GM12878 (cell line): ENCODE measurements at regions not wholly inside any gene's neighbourhood (a gene's known extent, or its start where the extent isn't known, plus 50 kb on each side); places are given as distances from the start of the nearest gene placed in this dataset.
A peak's percentile ranks its signal among the peaks of the same experiment; 100 is the strongest.

Experiments used
- ATAC-seq: fragments of 200-7000 bp; cut with Tn5 transposase; 3 replicates; pipeline ENCODE4 v1.9.1; 2020; ENCODE audit warnings: mild to moderate bottlenecking, moderate library complexity
- BruUV-seq: library from RNA; stranded (reverse); fragments of 400-500 nt; replicated peaks from 2 replicates; lab custom pipeline; 2021; lab: Mats Ljungman, UMichigan
- CTCF ChIA-PET: fragments of 300-600 bp; sonication (Branson Sonifier 250); formaldehyde crosslinking; extraction: SDS; loops from one replicate; lab custom pipeline; 2021; ENCODE audit warnings: inconsistent platforms; lab: Yijun Ruan, JAX
- POLR2A ChIA-PET: fragments of 350-600 bp; formaldehyde crosslinking; extraction: SDS; loops from one replicate; lab custom pipeline; 2021; ENCODE audit warnings: inconsistent platforms; lab: Charles Lee
- RAD21 ChIA-PET: fragments of 300-600 bp; sonication (Branson Sonifier 250); formaldehyde crosslinking; loops from one replicate; lab custom pipeline; 2023; ENCODE audit warnings: antibody characterized with exemption; ENCODE audit not compliant: unreplicated experiment; lab: Charles Lee
- SMC1A ChIA-PET: fragments of 300-600 bp; sonication (Branson Sonifier 250); formaldehyde crosslinking; loops from one replicate; lab custom pipeline; 2023; ENCODE audit not compliant: unreplicated experiment, uncharacterized antibody; lab: Charles Lee
- DNase-seq: peaks from one replicate; pipeline ENCODE4 v3.0.0-alpha.2; 2011; ENCODE audit warnings: low read depth, low spot score
- FAIRE-seq: peaks from 3 replicates; lab custom pipeline; 2011; peaks lifted over from hg19 to GRCh38; lab: Jason Lieb, UNC
- H2AFZ ChIP-seq: 2 replicates; pipeline ENCODE4 v1.6.0; 2011; ENCODE audit warnings: low read depth, low read length, control low read depth; ENCODE audit not compliant: control insufficient read depth
- H3K27ac ChIP-seq: 2 replicates; pipeline ENCODE4 v1.5.1; 2011; ENCODE audit warnings: control low read depth; ENCODE audit not compliant: control insufficient read depth, insufficient read depth
- H3K27me3 ChIP-seq, 2 experiments: replicated peaks in 1 of 2; 2 replicates each; pipeline versions ENCODE4 v1.6.0 to v1.6.1; 2011; ENCODE audit warnings: low read length in 1 of 2; ENCODE audit not compliant: control insufficient read depth in 2 of 2, insufficient read depth in 2 of 2
- H3K36me3 ChIP-seq, 2 experiments: 2 replicates each; pipeline ENCODE4 v1.5.1; 2011; ENCODE audit warnings: low read length in 1 of 2; ENCODE audit not compliant: control insufficient read depth in 2 of 2, insufficient read depth in 2 of 2
- H3K4me1 ChIP-seq: 2 replicates; pipeline ENCODE4 v1.6.1; 2011; ENCODE audit warnings: mild to moderate bottlenecking, low read length, moderate library complexity, mixed read lengths; ENCODE audit not compliant: control insufficient read depth, insufficient read depth
- H3K4me2 ChIP-seq: 2 replicates; pipeline ENCODE4 v1.6.0; 2011; ENCODE audit warnings: control low read depth; ENCODE audit not compliant: control insufficient read depth, insufficient read depth
- H3K4me3 ChIP-seq: fragments of 200-600 bp; sonication (generic); 2 replicates; pipeline ENCODE4 v1.5.1; 2016
- H3K79me2 ChIP-seq: 2 replicates; pipeline ENCODE4 v1.6.0; 2011; ENCODE audit warnings: low read length; ENCODE audit not compliant: control insufficient read depth, insufficient read depth
- H3K9ac ChIP-seq: 2 replicates; pipeline ENCODE4 v1.8.0; 2011; ENCODE audit warnings: low read length, control low read depth, mixed read lengths; ENCODE audit not compliant: control insufficient read depth, insufficient read depth
- H3K9me3 ChIP-seq: replicated peaks from 3 replicates; pipeline ENCODE4 v1.5.1; 2011; ENCODE audit warnings: mild to moderate bottlenecking, low read length; ENCODE audit not compliant: control insufficient read depth, insufficient read depth
- H4K20me1 ChIP-seq: 2 replicates; pipeline ENCODE4 v1.6.0; 2011; ENCODE audit not compliant: control insufficient read depth, insufficient read depth
- ATF7 ChIP-seq: fragments of 450-650 bp; IDR thresholded peaks from 2 replicates; pipeline ENCODE4 v1.6.1; 2016; ENCODE audit warnings: low read depth, mild to moderate bottlenecking
- BHLHE40 ChIP-seq, 2 experiments: fragments of 450-650 bp in 1 of 2; IDR thresholded peaks; 2 replicates each; pipeline ENCODE4 v1.6.1; 2011 to 2017; ENCODE audit warnings: low read depth in 2 of 2, borderline replicate concordance in 1 of 2, improper control_type of control experiment in 1 of 2, low read length in 1 of 2, mild to moderate bottlenecking in 1 of 2
- GATAD2B ChIP-seq: fragments of 450-650 bp; conservative IDR thresholded peaks from 2 replicates; pipeline ENCODE4 v1.6.1; 2017; ENCODE audit warnings: low read depth, mild to moderate bottlenecking, moderate library complexity
- MEF2B ChIP-seq: fragments of 450-650 bp; IDR thresholded peaks from 2 replicates; pipeline ENCODE4 v1.6.1; 2018; ENCODE audit warnings: mild to moderate bottlenecking, moderate library complexity; ENCODE audit not compliant: partially characterized antibody, poor library complexity, severe bottlenecking
- RAD51 ChIP-seq: fragments of 450-650 bp; IDR thresholded peaks from 2 replicates; pipeline ENCODE4 v1.6.1; 2016; ENCODE audit warnings: moderate library complexity, mild to moderate bottlenecking, inconsistent platforms
- RBBP5 ChIP-seq: fragments of 200-600 bp; sonication (generic); conservative IDR thresholded peaks from 2 replicates; pipeline ENCODE4 v1.6.1; 2016
- SRF ChIP-seq, 2 experiments: IDR thresholded peaks; 2 replicates each; pipeline ENCODE4 v1.6.1; 2011; ENCODE audit warnings: low read depth in 2 of 2, low read length in 2 of 2, mild to moderate bottlenecking in 1 of 2, moderate library complexity in 1 of 2
- ZBTB40 ChIP-seq: fragments of 450-650 bp; IDR thresholded peaks from 2 replicates; pipeline ENCODE4 v1.6.1; 2016; ENCODE audit warnings: mild to moderate bottlenecking, moderate library complexity, borderline replicate concordance
- ZNF384 ChIP-seq: IDR thresholded peaks from 2 replicates; pipeline ENCODE4 v1.6.1; 2012; ENCODE audit warnings: low read depth, mild to moderate bottlenecking, low read length, improper control_type of control experiment, borderline replicate concordance
- ZSCAN29 ChIP-seq: fragments of 450-650 bp; IDR thresholded peaks from 2 replicates; pipeline ENCODE4 v1.6.1; 2017; ENCODE audit warnings: mild to moderate bottlenecking, moderate library complexity
- WGBS: methylation state at CpG from one replicate; pipeline ENCODE4 v1.1.6; 2016; ENCODE audit warnings: low lambda C conversion rate; ENCODE audit not compliant: insufficient replicate concordance, insufficient coverage; ENCODE audit errors: missing lambda C conversion rate; 5-methylcytosine and 5-hydroxymethylcytosine counted together
- in situ Hi-C: fragments of 300-500 bp; cut with MboI; formaldehyde crosslinking; loops from 9 replicates; pipeline ENCODE4 v1.14.3; 2018; ENCODE audit warnings: mixed read lengths
- intact Hi-C: fragments of 100-400 bp; cut with micrococcal nuclease; formaldehyde crosslinking; loops from one replicate; pipeline ENCODE4 v1.14.2; 2022; ENCODE audit not compliant: unreplicated experiment
- TF ChIP-seq, protein P1 (sequence below): fragments of 150-350 bp; IDR thresholded peaks from 2 replicates; pipeline ENCODE4 v1.6.1; 2016; ENCODE audit warnings: low read depth, low read length
- TF ChIP-seq, protein P2 (sequence below): fragments of 450-650 bp; IDR thresholded peaks from 2 replicates; pipeline ENCODE4 v1.6.1; 2018; ENCODE audit warnings: mild to moderate bottlenecking, low read depth, moderate library complexity; ENCODE audit not compliant: partially characterized antibody

- no peak for TF ChIP-seq ZBTB40
- TF ChIP-seq ZSCAN29: no peak
- TF ChIP-seq RBBP5: no peak
- no peak for TF ChIP-seq ATF7
Observed at GRCh38 chr15:97129674-97130073, 799.2 kb downstream of the NR2F2 start (continued).

DNA sequence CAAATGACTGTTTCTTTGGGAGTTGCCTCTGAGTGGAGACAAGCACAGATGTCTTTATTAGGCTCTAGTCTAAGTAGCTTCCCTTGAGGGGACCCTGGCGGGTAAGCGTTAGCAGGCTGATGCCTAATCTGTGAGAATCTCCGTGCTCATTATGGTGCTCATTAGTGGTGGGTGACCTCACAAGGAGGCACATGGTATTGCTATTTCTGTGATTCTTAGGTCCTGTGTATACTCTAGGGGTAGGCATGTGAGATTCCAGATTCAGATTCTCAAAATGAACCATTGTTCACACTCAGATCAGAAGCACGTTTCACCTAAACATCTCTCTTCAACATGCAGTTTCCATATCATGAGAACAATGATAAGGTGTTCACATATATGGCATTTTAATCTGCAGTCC is 809.7 kb downstream of the NR2F2 start:
- H3K4me2 ChIP-seq: no peak overlapping the region
- 44% methylated on average over 4 of the region's 4 CpGs for WGBS
- no peak overlapping the region for H3K27ac ChIP-seq
- no peaks in the 10 kb centered on the region for H4K20me1 ChIP-seq
- H3K36me3 ChIP-seq: no peaks in the 10 kb centered on the region
- ChIA-PET RAD21 (interaction anchor here (0.6 to 1.3 kb wide), 11 partner anchors 58 to 783 kb away, joined by 3 to 7 read pairs (median 3); no protein-coding TSS in a partner anchor), SMC1A (interaction anchor here (0.6 to 3.4 kb wide), 9 partner anchors 11 to 790 kb away, joined by 3 to 21 read pairs (median 3); no protein-coding TSS in a partner anchor), CTCF (interaction anchor here (0.9 to 1.4 kb wide), 6 partner anchors 9 to 244 kb away, joined by 3 to 4 read pairs (median 4); no protein-coding TSS in a partner anchor), POLR2A (interaction anchor here (1.3 kb wide), 1 partner anchor 10 kb away, joined by 7 read pairs; no protein-coding TSS in a partner anchor)
- in situ Hi-C loops (no loop called here), intact Hi-C loops (loop anchor here (5.0 to 10.0 kb wide), 2 partner anchors 92 to 785 kb away; no protein-coding TSS in a partner anchor)
- H3K79me2 ChIP-seq: no peaks in the 10 kb centered on the region
- no peak overlapping the region for H2AFZ ChIP-seq
- no peaks in the 10 kb centered on the region for H3K4me1 ChIP-seq
- no peak overlapping the region for H3K9ac ChIP-seq
- H3K9me3 ChIP-seq: no peaks in the 10 kb centered on the region
- no peak overlapping the region for H3K4me3 ChIP-seq
- no TSS peak for BruUV-seq
- ATAC-seq (peak; percentile 71), FAIRE-seq (no peak), DNase-seq (no peak)
- H3K27me3 ChIP-seq: no peaks in the 10 kb centered on the region
- TF ChIP-seq ZNF384: no peak
- peak; percentile 60 to 86; a peak in 3 of 4 replicates for TF ChIP-seq BHLHE40 (IDR thresholded peaks at IDR 0.05; ENCODE audit: borderline replicate concordance in 1 of 2, low read depth in 2 of 2, low read length in 1 of 2)
- TF ChIP-seq MEF2B: peak; percentile 89
- TF ChIP-seq, protein P1, sequence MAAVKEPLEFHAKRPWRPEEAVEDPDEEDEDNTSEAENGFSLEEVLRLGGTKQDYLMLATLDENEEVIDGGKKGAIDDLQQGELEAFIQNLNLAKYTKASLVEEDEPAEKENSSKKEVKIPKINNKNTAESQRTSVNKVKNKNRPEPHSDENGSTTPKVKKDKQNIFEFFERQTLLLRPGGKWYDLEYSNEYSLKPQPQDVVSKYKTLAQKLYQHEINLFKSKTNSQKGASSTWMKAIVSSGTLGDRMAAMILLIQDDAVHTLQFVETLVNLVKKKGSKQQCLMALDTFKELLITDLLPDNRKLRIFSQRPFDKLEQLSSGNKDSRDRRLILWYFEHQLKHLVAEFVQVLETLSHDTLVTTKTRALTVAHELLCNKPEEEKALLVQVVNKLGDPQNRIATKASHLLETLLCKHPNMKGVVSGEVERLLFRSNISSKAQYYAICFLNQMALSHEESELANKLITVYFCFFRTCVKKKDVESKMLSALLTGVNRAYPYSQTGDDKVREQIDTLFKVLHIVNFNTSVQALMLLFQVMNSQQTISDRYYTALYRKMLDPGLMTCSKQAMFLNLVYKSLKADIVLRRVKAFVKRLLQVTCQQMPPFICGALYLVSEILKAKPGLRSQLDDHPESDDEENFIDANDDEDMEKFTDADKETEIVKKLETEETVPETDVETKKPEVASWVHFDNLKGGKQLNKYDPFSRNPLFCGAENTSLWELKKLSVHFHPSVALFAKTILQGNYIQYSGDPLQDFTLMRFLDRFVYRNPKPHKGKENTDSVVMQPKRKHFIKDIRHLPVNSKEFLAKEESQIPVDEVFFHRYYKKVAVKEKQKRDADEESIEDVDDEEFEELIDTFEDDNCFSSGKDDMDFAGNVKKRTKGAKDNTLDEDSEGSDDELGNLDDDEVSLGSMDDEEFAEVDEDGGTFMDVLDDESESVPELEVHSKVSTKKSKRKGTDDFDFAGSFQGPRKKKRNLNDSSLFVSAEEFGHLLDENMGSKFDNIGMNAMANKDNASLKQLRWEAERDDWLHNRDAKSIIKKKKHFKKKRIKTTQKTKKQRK: no peak
- TF ChIP-seq GATAD2B: 0 out of 2 replicates have a peak, but pooled peaks have one; percentile 61
- no peak for TF ChIP-seq SRF (IDR thresholded peaks at IDR 0.05; ENCODE audit: low read depth in 2 of 2, low read length in 2 of 2)
- TF ChIP-seq, protein P2, sequence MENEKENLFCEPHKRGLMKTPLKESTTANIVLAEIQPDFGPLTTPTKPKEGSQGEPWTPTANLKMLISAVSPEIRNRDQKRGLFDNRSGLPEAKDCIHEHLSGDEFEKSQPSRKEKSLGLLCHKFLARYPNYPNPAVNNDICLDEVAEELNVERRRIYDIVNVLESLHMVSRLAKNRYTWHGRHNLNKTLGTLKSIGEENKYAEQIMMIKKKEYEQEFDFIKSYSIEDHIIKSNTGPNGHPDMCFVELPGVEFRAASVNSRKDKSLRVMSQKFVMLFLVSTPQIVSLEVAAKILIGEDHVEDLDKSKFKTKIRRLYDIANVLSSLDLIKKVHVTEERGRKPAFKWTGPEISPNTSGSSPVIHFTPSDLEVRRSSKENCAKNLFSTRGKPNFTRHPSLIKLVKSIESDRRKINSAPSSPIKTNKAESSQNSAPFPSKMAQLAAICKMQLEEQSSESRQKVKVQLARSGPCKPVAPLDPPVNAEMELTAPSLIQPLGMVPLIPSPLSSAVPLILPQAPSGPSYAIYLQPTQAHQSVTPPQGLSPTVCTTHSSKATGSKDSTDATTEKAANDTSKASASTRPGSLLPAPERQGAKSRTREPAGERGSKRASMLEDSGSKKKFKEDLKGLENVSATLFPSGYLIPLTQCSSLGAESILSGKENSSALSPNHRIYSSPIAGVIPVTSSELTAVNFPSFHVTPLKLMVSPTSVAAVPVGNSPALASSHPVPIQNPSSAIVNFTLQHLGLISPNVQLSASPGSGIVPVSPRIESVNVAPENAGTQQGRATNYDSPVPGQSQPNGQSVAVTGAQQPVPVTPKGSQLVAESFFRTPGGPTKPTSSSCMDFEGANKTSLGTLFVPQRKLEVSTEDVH: no peak
- peak; percentile 52 for TF ChIP-seq RAD51
